Osteoblast (primary cell): ENCODE measurements at regions not wholly inside any gene's neighbourhood (a gene's known extent, or its start where the extent isn't known, plus 50 kb on each side); places are given as distances from the start of the nearest gene placed in this dataset.

Experiments
- DNase-seq: peaks from one replicate; pipeline ENCODE4 v3.0.0; 2011; ENCODE audit warnings: low spot score, mixed read lengths; ENCODE audit not compliant: insufficient read length; ENCODE audit errors: missing footprints
- H2AFZ ChIP-seq: 2 replicates; pipeline ENCODE4 v1.6.0; 2011; ENCODE audit warnings: mild to moderate bottlenecking, low read length
- H3K27ac ChIP-seq: 2 replicates; pipeline ENCODE4 v1.5.1; 2011; ENCODE audit warnings: mild to moderate bottlenecking, low read depth, low read length, moderate library complexity
- H3K27me3 ChIP-seq: 2 replicates; pipeline ENCODE4 v1.6.0; 2012; ENCODE audit warnings: mild to moderate bottlenecking, control low read depth, inconsistent platforms, low read length, moderate library complexity; ENCODE audit not compliant: insufficient read depth
- H3K36me3 ChIP-seq: 2 replicates; pipeline ENCODE4 v1.5.1; 2011; ENCODE audit warnings: mild to moderate bottlenecking, low read length, control low read depth, moderate library complexity; ENCODE audit not compliant: insufficient read depth
- H3K4me1 ChIP-seq: 2 replicates; pipeline ENCODE4 v1.5.1; 2011; ENCODE audit warnings: mild to moderate bottlenecking, low read length, control low read depth, moderate library complexity; ENCODE audit not compliant: insufficient read depth
- H3K4me2 ChIP-seq: 2 replicates; pipeline ENCODE4 v1.6.0; 2011; ENCODE audit warnings: mild to moderate bottlenecking, low read length; ENCODE audit not compliant: insufficient read depth
- H3K4me3 ChIP-seq: fragments of 200-600 bp; sonication (generic); 3 replicates; pipeline ENCODE4 v1.5.1; 2012; ENCODE audit warnings: mild to moderate bottlenecking, low read length, inconsistent platforms; ENCODE audit not compliant: insufficient read depth
- H3K79me2 ChIP-seq: 2 replicates; pipeline ENCODE4 v1.6.0; 2012; ENCODE audit warnings: mild to moderate bottlenecking, low read length, control low read depth, inconsistent platforms; ENCODE audit not compliant: insufficient read depth
- H3K9me3 ChIP-seq: 2 replicates; pipeline ENCODE4 v1.5.1; 2011; ENCODE audit warnings: low read depth, low read length, control low read depth
- H4K20me1 ChIP-seq: 2 replicates; pipeline ENCODE4 v1.6.0; 2012; ENCODE audit warnings: mild to moderate bottlenecking, low read length, control low read depth; ENCODE audit not compliant: insufficient read depth
- CTCF ChIP-seq: IDR thresholded peaks from 2 replicates; pipeline ENCODE4 v1.5.1; 2011; ENCODE audit warnings: mild to moderate bottlenecking, low read depth, low read length, moderate library complexity; ENCODE audit errors: extremely low read depth

- no peaks in the 10 kb centered on the region for H4K20me1 ChIP-seq
- no peak overlapping the region for H3K4me2 ChIP-seq
- DNase-seq = no peak
- H2AFZ ChIP-seq = no peak overlapping the region
- H3K4me1 ChIP-seq = no peaks in the 10 kb centered on the region
- H3K4me3 ChIP-seq = no peak overlapping the region
- no peak for TF ChIP-seq CTCF
- no peaks in the 10 kb centered on the region for H3K79me2 ChIP-seq
- no peaks in the 10 kb centered on the region for H3K27me3 ChIP-seq
- no peak overlapping the region for H3K27ac ChIP-seq
- no peaks in the 10 kb centered on the region for H3K36me3 ChIP-seq
- no peaks in the 10 kb centered on the region for H3K9me3 ChIP-seq
Measured at GRCh38 chr1:60348884-60349283, 275.3 kb upstream of the C1orf87 start.

GRCh38 chr1:60345621-60346020 lies 272.1 kb upstream of the C1orf87 start:
- no peak for DNase-seq
- Histone ChIP-seq H3K4me3 (no peak overlapping the region), H3K36me3 (no peaks in the 10 kb centered on the region), H3K4me1 (no peaks in the 10 kb centered on the region), H3K27ac (no peak overlapping the region), H3K4me2 (no peak overlapping the region), H3K27me3 (no peaks in the 10 kb centered on the region), H3K9me3 (no peaks in the 10 kb centered on the region), H2AFZ (no peak overlapping the region), H4K20me1 (no peaks in the 10 kb centered on the region), H3K79me2 (no peaks in the 10 kb centered on the region)
- no peak for TF ChIP-seq CTCF

- H3K36me3 ChIP-seq = no peaks in the 10 kb centered on the region
- no peak overlapping the region for H3K27ac ChIP-seq
- no peak overlapping the region for H2AFZ ChIP-seq
- H3K4me2 ChIP-seq = no peak overlapping the region
- no peaks in the 10 kb centered on the region for H3K27me3 ChIP-seq
- no peaks in the 10 kb centered on the region for H3K4me1 ChIP-seq
- no peak for DNase-seq
- no peaks in the 10 kb centered on the region for H3K79me2 ChIP-seq
- no peaks in the 10 kb centered on the region for H3K9me3 ChIP-seq
- H4K20me1 ChIP-seq = no peaks in the 10 kb centered on the region
- no peak overlapping the region for H3K4me3 ChIP-seq
- TF ChIP-seq CTCF = no peak
Measured at GRCh38 chr1:60345049-60345448, 271.5 kb upstream of the C1orf87 start.

GRCh38 chr1:60343736-60344135 lies 270.2 kb upstream of the C1orf87 start:
- no peak overlapping the region for H3K4me3 ChIP-seq
- no peak for TF ChIP-seq CTCF
- no peaks in the 10 kb centered on the region for H3K9me3 ChIP-seq
- H3K36me3 ChIP-seq = no peaks in the 10 kb centered on the region
- H3K4me1 ChIP-seq = no peaks in the 10 kb centered on the region
- H3K79me2 ChIP-seq = no peaks in the 10 kb centered on the region
- no peak for DNase-seq
- no peak overlapping the region for H2AFZ ChIP-seq
- no peaks in the 10 kb centered on the region for H3K27me3 ChIP-seq
- H3K27ac ChIP-seq = no peak overlapping the region
- no peak overlapping the region for H3K4me2 ChIP-seq
- no peaks in the 10 kb centered on the region for H4K20me1 ChIP-seq
